GM23338 (cell line): ENCODE measurements at regions not wholly inside any gene's neighbourhood (a gene's known extent, or its start where the extent isn't known, plus 50 kb on each side); places are given as distances from the start of the nearest gene placed in this dataset.
"Not testable (repeated sequence)": the region's sequence is repeated elsewhere in the genome, so short reads cannot be mapped to it uniquely, and the experiment has no call there.

Source experiments
- ATAC-seq: fragments of 200-7000 bp; cut with Tn5 transposase; 3 replicates; pipeline ENCODE4 v1.9.1; 2020
- DNase-seq: peaks from one replicate; pipeline ENCODE4 v3.0.0-alpha.2; 2015; ENCODE audit warnings: low spot score
- H2AFZ ChIP-seq: fragments of 200-600 bp; sonication (generic); 2 replicates; pipeline ENCODE4 v1.8.0; 2016; ENCODE audit warnings: antibody characterized with exemption, mild to moderate bottlenecking, moderate library complexity
- H3F3A ChIP-seq: fragments of 200-600 bp; sonication (generic); replicated peaks from 2 replicates; pipeline ENCODE4 v1.8.0; 2017; ENCODE audit warnings: antibody characterized with exemption, mixed run types, low read depth
- H3K27ac ChIP-seq: fragments of 200-600 bp; sonication (generic); 2 replicates; pipeline ENCODE4 v1.6.1; 2016; ENCODE audit warnings: low read depth
- H3K27me3 ChIP-seq: fragments of 200-600 bp; sonication (generic); 2 replicates; pipeline ENCODE4 v1.8.0; 2016; ENCODE audit warnings: mild to moderate bottlenecking, mixed run types, moderate library complexity; ENCODE audit not compliant: insufficient read depth
- H3K36me3 ChIP-seq: fragments of 200-600 bp; sonication (generic); 2 replicates; pipeline ENCODE4 v1.8.0; 2016; ENCODE audit warnings: mild to moderate bottlenecking; ENCODE audit not compliant: insufficient read depth
- H3K4me1 ChIP-seq: fragments of 200-600 bp; sonication (generic); 2 replicates; pipeline ENCODE4 v1.8.0; 2016; ENCODE audit warnings: mild to moderate bottlenecking, moderate library complexity; ENCODE audit not compliant: insufficient read depth
- H3K4me2 ChIP-seq: fragments of 200-600 bp; sonication (generic); 2 replicates; pipeline ENCODE4 v1.7.1; 2017; ENCODE audit warnings: mixed run types
- H3K4me3 ChIP-seq: fragments of 200-600 bp; sonication (generic); 2 replicates; pipeline ENCODE4 v1.6.1; 2016; ENCODE audit warnings: mixed run types
- H3K79me2 ChIP-seq: fragments of 200-600 bp; sonication (generic); replicated peaks from 2 replicates; pipeline ENCODE4 v1.8.0; 2017; ENCODE audit warnings: mild to moderate bottlenecking; ENCODE audit not compliant: insufficient read depth
- H3K9me2 ChIP-seq: fragments of 200-600 bp; sonication (generic); 2 replicates; pipeline ENCODE4 v1.8.0; 2017; ENCODE audit not compliant: insufficient read depth
- H4K20me1 ChIP-seq: fragments of 200-600 bp; sonication (generic); replicated peaks from 2 replicates; pipeline ENCODE4 v1.8.0; 2017; ENCODE audit warnings: mild to moderate bottlenecking; ENCODE audit not compliant: insufficient read depth
- H3K27ac Mint-ChIP-seq: 2 replicates; pipeline ENCODE4 v1.8.0; 2020; ENCODE audit warnings: inconsistent platforms, mild to moderate bottlenecking, moderate library complexity, mixed read lengths
- H3K27me3 Mint-ChIP-seq: 3 replicates; pipeline ENCODE4 v1.8.0; 2022; ENCODE audit warnings: low read depth, mild to moderate bottlenecking, moderate library complexity, mixed read lengths, inconsistent platforms; ENCODE audit not compliant: insufficient read depth, poor library complexity
- H3K36me3 Mint-ChIP-seq: 3 replicates; pipeline ENCODE4 v1.8.0; 2021; ENCODE audit warnings: low read depth, mild to moderate bottlenecking, inconsistent platforms, moderate library complexity, mixed read lengths
- H3K4me1 Mint-ChIP-seq: 3 replicates; pipeline ENCODE4 v1.8.0; 2020; ENCODE audit warnings: mild to moderate bottlenecking, inconsistent platforms, mixed read lengths
- H3K4me3 Mint-ChIP-seq: 3 replicates; pipeline ENCODE4 v1.8.0; 2021; ENCODE audit warnings: moderate library complexity, mild to moderate bottlenecking, inconsistent platforms, mixed read lengths
- H3K9me3 Mint-ChIP-seq: 3 replicates; pipeline ENCODE4 v1.8.0; 2020; ENCODE audit warnings: moderate library complexity, mild to moderate bottlenecking, inconsistent platforms, mixed read lengths

- H3K79me2 ChIP-seq, H3K4me3 Mint-ChIP-seq, H3K27me3 Mint-ChIP-seq, H4K20me1 ChIP-seq, H3K9me2 ChIP-seq, H3K36me3 ChIP-seq, H3K27me3 ChIP-seq, H3K36me3 Mint-ChIP-seq, H3K4me1 Mint-ChIP-seq, DNase-seq, ATAC-seq, H3K4me1 ChIP-seq, H3K9me3 Mint-ChIP-seq, H3K27ac ChIP-seq, H2AFZ ChIP-seq, H3F3A ChIP-seq, H3K4me3 ChIP-seq, H3K4me2 ChIP-seq, H3K27ac Mint-ChIP-seq: not testable (repeated sequence)
Observed at GRCh38 chr9:40097992-40098391, 742.5 kb downstream of the SPATA31A1 start.

- H3K36me3 ChIP-seq, H3K4me1 Mint-ChIP-seq, H3K9me2 ChIP-seq, H3K4me2 ChIP-seq, H3K36me3 Mint-ChIP-seq, H3F3A ChIP-seq, H3K4me1 ChIP-seq, H3K79me2 ChIP-seq, H3K4me3 ChIP-seq, ATAC-seq, H3K27ac ChIP-seq, H2AFZ ChIP-seq, H3K27ac Mint-ChIP-seq, H4K20me1 ChIP-seq, H3K27me3 Mint-ChIP-seq, H3K9me3 Mint-ChIP-seq, H3K27me3 ChIP-seq: not testable (repeated sequence)
- H3K4me3 Mint-ChIP-seq: peak overlapping the region; percentile 60; the same call in 2 of the 3 replicates
- DNase-seq: peak; percentile 0
Observed at GRCh38 chr9:40106003-40106782, 750.7 kb downstream of the SPATA31A1 start.

- not testable (repeated sequence) for H3K79me2 ChIP-seq, H3K36me3 Mint-ChIP-seq, H3K9me2 ChIP-seq, ATAC-seq, H3K4me1 ChIP-seq, H3K4me3 ChIP-seq, H3K27ac ChIP-seq, H3K4me1 Mint-ChIP-seq, H3K4me3 Mint-ChIP-seq, DNase-seq, H3K36me3 ChIP-seq, H4K20me1 ChIP-seq, H3K9me3 Mint-ChIP-seq, H3F3A ChIP-seq, H3K27ac Mint-ChIP-seq, H3K4me2 ChIP-seq, H2AFZ ChIP-seq, H3K27me3 ChIP-seq, H3K27me3 Mint-ChIP-seq
Observed at GRCh38 chr9:40106783-40107248, 751.3 kb downstream of the SPATA31A1 start.

GRCh38 chr9:40107251-40107650, 751.8 kb downstream of the SPATA31A1 start:
- not testable (repeated sequence) for H3K36me3 Mint-ChIP-seq, H3F3A ChIP-seq, H3K36me3 ChIP-seq, H3K27ac Mint-ChIP-seq, H3K27me3 Mint-ChIP-seq, DNase-seq, H3K4me1 Mint-ChIP-seq, H2AFZ ChIP-seq, H3K4me3 ChIP-seq, H4K20me1 ChIP-seq, H3K27me3 ChIP-seq, H3K9me2 ChIP-seq, H3K4me1 ChIP-seq, H3K79me2 ChIP-seq, H3K27ac ChIP-seq, H3K9me3 Mint-ChIP-seq, H3K4me2 ChIP-seq, H3K4me3 Mint-ChIP-seq, ATAC-seq

GRCh38 chr9:40108465-40108864, 753.0 kb downstream of the SPATA31A1 start:
- H3K9me3 Mint-ChIP-seq, H3K36me3 ChIP-seq, H3K4me1 Mint-ChIP-seq, H3K4me3 Mint-ChIP-seq, H3K27ac Mint-ChIP-seq, ATAC-seq, H3K4me1 ChIP-seq, H3K36me3 Mint-ChIP-seq, H3K27me3 Mint-ChIP-seq, H3K27ac ChIP-seq, H4K20me1 ChIP-seq, H3K9me2 ChIP-seq, DNase-seq, H3K79me2 ChIP-seq, H3K27me3 ChIP-seq, H3K4me2 ChIP-seq, H2AFZ ChIP-seq, H3K4me3 ChIP-seq, H3F3A ChIP-seq: not testable (repeated sequence)

- H3K36me3 ChIP-seq, H3K4me1 Mint-ChIP-seq, H3K36me3 Mint-ChIP-seq, H3K4me1 ChIP-seq, H2AFZ ChIP-seq, H3K27ac Mint-ChIP-seq, DNase-seq, H3K4me3 ChIP-seq, H3K9me2 ChIP-seq, H3K79me2 ChIP-seq, H3K9me3 Mint-ChIP-seq, H3K27ac ChIP-seq, H3K4me2 ChIP-seq, H4K20me1 ChIP-seq, H3F3A ChIP-seq, H3K27me3 ChIP-seq, H3K4me3 Mint-ChIP-seq, H3K27me3 Mint-ChIP-seq, ATAC-seq: not testable (repeated sequence)
Observed at GRCh38 chr9:40110751-40111150, 755.3 kb downstream of the SPATA31A1 start.

- H3K27me3 Mint-ChIP-seq, H3K4me1 ChIP-seq, H3K9me3 Mint-ChIP-seq, H3K4me1 Mint-ChIP-seq, H3K9me2 ChIP-seq, H3K4me3 Mint-ChIP-seq, H3K4me2 ChIP-seq, H3K27ac ChIP-seq, H2AFZ ChIP-seq, H3K27me3 ChIP-seq, H3K79me2 ChIP-seq, H3K36me3 Mint-ChIP-seq, H3K27ac Mint-ChIP-seq, H3F3A ChIP-seq, DNase-seq, H3K4me3 ChIP-seq, H4K20me1 ChIP-seq, H3K36me3 ChIP-seq, ATAC-seq: not testable (repeated sequence)
Observed at GRCh38 chr9:40111571-40111970, 756.1 kb downstream of the SPATA31A1 start.
